Liver (tissue), 3 donors: ENCODE measurements at regions not wholly inside any gene's neighbourhood (a gene's known extent, or its start where the extent isn't known, plus 50 kb on each side); places are given as distances from the start of the nearest gene placed in this dataset.

Experiments used
- SP1 ChIP-seq: IDR thresholded peaks from 2 replicates; pipeline ENCODE4 v1.6.1; 2018; ENCODE audit warnings: antibody characterized with exemption, mild to moderate bottlenecking
- TF ChIP-seq, protein P1 (sequence below): fragments of 150-350 bp; IDR thresholded peaks from 2 replicates; pipeline ENCODE4 v1.5.1; 2017; ENCODE audit warnings: improper control_type of control experiment, low read depth, low read length; ENCODE audit not compliant: missing input control
- donor health status: healthy.
- donor health status: healthy.

DNA sequence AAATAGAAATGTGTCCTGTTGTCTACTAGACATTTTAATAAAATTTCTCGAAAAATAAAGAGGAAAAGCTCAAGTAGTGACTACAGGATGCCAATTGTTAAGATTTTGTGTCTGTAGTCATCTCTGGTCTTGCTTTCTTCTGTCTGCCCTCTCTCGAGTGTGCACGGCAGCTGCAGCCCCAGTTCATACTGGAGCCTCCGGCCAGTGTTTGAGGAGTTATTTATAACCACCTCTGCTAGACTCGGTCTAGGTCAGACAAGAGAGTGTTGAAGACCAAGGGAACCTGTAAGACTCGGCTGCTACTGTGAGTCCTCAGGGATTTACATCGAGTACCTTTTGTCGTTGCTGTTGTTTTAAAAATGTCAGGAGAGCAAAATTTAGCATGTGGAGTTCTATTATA, 810.1 kb upstream of the POU3F3 start:
- TF ChIP-seq, protein P1, sequence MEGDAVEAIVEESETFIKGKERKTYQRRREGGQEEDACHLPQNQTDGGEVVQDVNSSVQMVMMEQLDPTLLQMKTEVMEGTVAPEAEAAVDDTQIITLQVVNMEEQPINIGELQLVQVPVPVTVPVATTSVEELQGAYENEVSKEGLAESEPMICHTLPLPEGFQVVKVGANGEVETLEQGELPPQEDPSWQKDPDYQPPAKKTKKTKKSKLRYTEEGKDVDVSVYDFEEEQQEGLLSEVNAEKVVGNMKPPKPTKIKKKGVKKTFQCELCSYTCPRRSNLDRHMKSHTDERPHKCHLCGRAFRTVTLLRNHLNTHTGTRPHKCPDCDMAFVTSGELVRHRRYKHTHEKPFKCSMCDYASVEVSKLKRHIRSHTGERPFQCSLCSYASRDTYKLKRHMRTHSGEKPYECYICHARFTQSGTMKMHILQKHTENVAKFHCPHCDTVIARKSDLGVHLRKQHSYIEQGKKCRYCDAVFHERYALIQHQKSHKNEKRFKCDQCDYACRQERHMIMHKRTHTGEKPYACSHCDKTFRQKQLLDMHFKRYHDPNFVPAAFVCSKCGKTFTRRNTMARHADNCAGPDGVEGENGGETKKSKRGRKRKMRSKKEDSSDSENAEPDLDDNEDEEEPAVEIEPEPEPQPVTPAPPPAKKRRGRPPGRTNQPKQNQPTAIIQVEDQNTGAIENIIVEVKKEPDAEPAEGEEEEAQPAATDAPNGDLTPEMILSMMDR: no peak
- no peak for TF ChIP-seq SP1
